GM21576 (cell line): ENCODE measurements at regions not wholly inside any gene's neighbourhood (a gene's known extent, or its start where the extent isn't known, plus 50 kb on each side); places are given as distances from the start of the nearest gene placed in this dataset.
"Not testable (repeated sequence)": the region's sequence is repeated elsewhere in the genome, so short reads cannot be mapped to it uniquely, and the experiment has no call there.

Experiments used
- ATAC-seq: cut with Tn5 transposase; IDR thresholded peaks from one replicate; pipeline ENCODE4 v1.9.1; 2021; ENCODE audit warnings: mild to moderate bottlenecking, moderate library complexity; ENCODE audit not compliant: unreplicated experiment

- ATAC-seq: no peak
Observed at GRCh38 chr5:28310696-28311095, 1272.3 kb upstream of the CDH9 start.

- no peak for ATAC-seq
Observed at GRCh38 chr5:28305891-28306290, 1267.5 kb upstream of the CDH9 start.

GRCh38 chr5:28301712-28302111 lies 1263.3 kb upstream of the CDH9 start:
- no peak for ATAC-seq

- ATAC-seq: no peak
Observed at GRCh38 chr5:28296254-28297013, 1258.0 kb upstream of the CDH9 start.

GRCh38 chr5:28287021-28287420 lies 1248.6 kb upstream of the CDH9 start:
- ATAC-seq: not testable (repeated sequence)

GRCh38 chr5:28286566-28286965 lies 1248.2 kb upstream of the CDH9 start:
- ATAC-seq: no peak

- no peak for ATAC-seq
Observed at GRCh38 chr5:28284788-28285187, 1246.4 kb upstream of the CDH9 start.

- no peak for ATAC-seq
Observed at GRCh38 chr5:28281351-28281750, 1243.0 kb upstream of the CDH9 start.

GRCh38 chr5:28275931-28276330 lies 1237.5 kb upstream of the CDH9 start:
- ATAC-seq: no peak

GRCh38 chr5:28269978-28270377 lies 1231.6 kb upstream of the CDH9 start:
- ATAC-seq: no peak

- no peak for ATAC-seq
Observed at GRCh38 chr5:28265877-28266276, 1227.5 kb upstream of the CDH9 start.

- ATAC-seq: no peak
Observed at GRCh38 chr5:28254846-28255245, 1216.5 kb upstream of the CDH9 start.

GRCh38 chr5:28253431-28253830 lies 1215.0 kb upstream of the CDH9 start:
- ATAC-seq: no peak

- ATAC-seq: no peak
Observed at GRCh38 chr5:28249771-28250415, 1211.5 kb upstream of the CDH9 start.

- ATAC-seq: no peak
Observed at GRCh38 chr5:28234356-28234968, 1196.1 kb upstream of the CDH9 start.

- ATAC-seq: no peak
Observed at GRCh38 chr5:28226407-28226806, 1188.0 kb upstream of the CDH9 start.

- no peak for ATAC-seq
Observed at GRCh38 chr5:28219539-28219938, 1181.2 kb upstream of the CDH9 start.

- ATAC-seq: no peak
Observed at GRCh38 chr5:28217695-28218094, 1179.3 kb upstream of the CDH9 start.

- no peak for ATAC-seq
Observed at GRCh38 chr5:28216939-28217360, 1178.6 kb upstream of the CDH9 start.

- no peak for ATAC-seq
Observed at GRCh38 chr5:28215091-28215490, 1176.7 kb upstream of the CDH9 start.

GRCh38 chr5:28214292-28214691 lies 1175.9 kb upstream of the CDH9 start:
- ATAC-seq: no peak

GRCh38 chr5:28208356-28208755 lies 1170.0 kb upstream of the CDH9 start:
- no peak for ATAC-seq
